Peyer's patch (tissue), 4 donors: ENCODE measurements at regions not wholly inside any gene's neighbourhood (a gene's known extent, or its start where the extent isn't known, plus 50 kb on each side); places are given as distances from the start of the nearest gene placed in this dataset.

Experiments
- POLR2A ChIP-seq, 2 donors: fragments of 450-650 bp; IDR thresholded peaks; one replicate each; pipeline ENCODE4 v1.5.1; 2017; ENCODE audit warnings: antibody characterized with exemption in 2 of 2, mild to moderate bottlenecking in 2 of 2, moderate library complexity in 2 of 2
- TF ChIP-seq, protein P1 (sequence below), 6 experiments: fragments of 450-650 bp in 4 of 6; fragments of 200-600 bp in 2 of 6; sonication (generic) in 1 of 6; IDR thresholded peaks; one replicate each; pipeline ENCODE4 v1.5.1; 2017 to 2019; ENCODE audit warnings: antibody characterized with exemption in 6 of 6, mild to moderate bottlenecking in 3 of 6, moderate library complexity in 1 of 6

DNA sequence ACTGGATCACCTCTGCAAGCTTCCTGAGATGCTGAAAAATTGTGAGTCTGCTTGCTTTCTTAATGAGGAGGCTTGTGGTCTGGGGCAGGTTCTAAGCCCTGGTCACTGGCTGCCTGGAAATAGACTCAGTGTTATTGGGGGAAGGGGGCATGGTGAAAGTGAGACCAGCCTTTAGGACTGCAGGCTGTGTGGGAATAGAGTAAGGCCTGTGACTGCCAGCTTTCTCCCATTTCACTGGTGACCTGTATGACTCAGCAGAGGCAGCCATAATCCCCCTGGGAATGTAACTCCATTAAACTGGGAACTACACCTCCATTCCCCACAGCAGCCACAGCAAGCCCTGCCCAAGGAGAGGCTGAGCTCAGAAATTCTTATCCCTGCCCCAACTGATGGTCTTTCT is 55.9 kb upstream of the IL15 start:
- TF ChIP-seq, protein P1, sequence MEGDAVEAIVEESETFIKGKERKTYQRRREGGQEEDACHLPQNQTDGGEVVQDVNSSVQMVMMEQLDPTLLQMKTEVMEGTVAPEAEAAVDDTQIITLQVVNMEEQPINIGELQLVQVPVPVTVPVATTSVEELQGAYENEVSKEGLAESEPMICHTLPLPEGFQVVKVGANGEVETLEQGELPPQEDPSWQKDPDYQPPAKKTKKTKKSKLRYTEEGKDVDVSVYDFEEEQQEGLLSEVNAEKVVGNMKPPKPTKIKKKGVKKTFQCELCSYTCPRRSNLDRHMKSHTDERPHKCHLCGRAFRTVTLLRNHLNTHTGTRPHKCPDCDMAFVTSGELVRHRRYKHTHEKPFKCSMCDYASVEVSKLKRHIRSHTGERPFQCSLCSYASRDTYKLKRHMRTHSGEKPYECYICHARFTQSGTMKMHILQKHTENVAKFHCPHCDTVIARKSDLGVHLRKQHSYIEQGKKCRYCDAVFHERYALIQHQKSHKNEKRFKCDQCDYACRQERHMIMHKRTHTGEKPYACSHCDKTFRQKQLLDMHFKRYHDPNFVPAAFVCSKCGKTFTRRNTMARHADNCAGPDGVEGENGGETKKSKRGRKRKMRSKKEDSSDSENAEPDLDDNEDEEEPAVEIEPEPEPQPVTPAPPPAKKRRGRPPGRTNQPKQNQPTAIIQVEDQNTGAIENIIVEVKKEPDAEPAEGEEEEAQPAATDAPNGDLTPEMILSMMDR (IDR thresholded peaks at IDR 0.05): no peak
- TF ChIP-seq POLR2A (IDR thresholded peaks at IDR 0.05): no peak
